HG03354 (cell line): ENCODE measurements at regions not wholly inside any gene's neighbourhood (a gene's known extent, or its start where the extent isn't known, plus 50 kb on each side); places are given as distances from the start of the nearest gene placed in this dataset.

Experiments used
- ATAC-seq: cut with Tn5 transposase; IDR thresholded peaks from one replicate; pipeline ENCODE4 v1.9.1; 2021; ENCODE audit warnings: mild to moderate bottlenecking; ENCODE audit not compliant: unreplicated experiment, poor library complexity, severe bottlenecking

- ATAC-seq = no peak
Observed at GRCh38 chr9:23551311-23551721, 274.7 kb downstream of the ELAVL2 start.

GRCh38 chr9:23551929-23552707 is 273.9 kb downstream of the ELAVL2 start:
- ATAC-seq = no peak

GRCh38 chr9:23552876-23553601 is 273.0 kb downstream of the ELAVL2 start:
- ATAC-seq = no peak

- no peak for ATAC-seq
Observed at GRCh38 chr9:23554686-23555085, 271.4 kb downstream of the ELAVL2 start.

- ATAC-seq = no peak
Observed at GRCh38 chr9:23555851-23556250, 270.2 kb downstream of the ELAVL2 start.

- no peak for ATAC-seq
Observed at GRCh38 chr9:23556459-23556858, 269.6 kb downstream of the ELAVL2 start.

GRCh38 chr9:23557689-23558088 is 268.4 kb downstream of the ELAVL2 start:
- no peak for ATAC-seq

- ATAC-seq = no peak
Observed at GRCh38 chr9:23559522-23559921, 266.5 kb downstream of the ELAVL2 start.

GRCh38 chr9:23563517-23563916 is 262.5 kb downstream of the ELAVL2 start:
- no peak for ATAC-seq

- no peak for ATAC-seq
Observed at GRCh38 chr9:23567516-23568165, 258.4 kb downstream of the ELAVL2 start.

GRCh38 chr9:23571414-23572104 is 254.5 kb downstream of the ELAVL2 start:
- no peak for ATAC-seq

GRCh38 chr9:23573800-23574199 is 252.2 kb downstream of the ELAVL2 start:
- no peak for ATAC-seq

- no peak for ATAC-seq
Observed at GRCh38 chr9:23577611-23578010, 248.4 kb downstream of the ELAVL2 start.

GRCh38 chr9:23581931-23582330 is 244.1 kb downstream of the ELAVL2 start:
- no peak for ATAC-seq

GRCh38 chr9:23582836-23583235 is 243.2 kb downstream of the ELAVL2 start:
- ATAC-seq = no peak

GRCh38 chr9:23586906-23587305 is 239.1 kb downstream of the ELAVL2 start:
- no peak for ATAC-seq

GRCh38 chr9:23587433-23587832 is 238.6 kb downstream of the ELAVL2 start:
- no peak for ATAC-seq

- no peak for ATAC-seq
Observed at GRCh38 chr9:23587903-23588302, 238.1 kb downstream of the ELAVL2 start.

GRCh38 chr9:23590276-23591000 is 235.6 kb downstream of the ELAVL2 start:
- ATAC-seq = no peak

- ATAC-seq = no peak
Observed at GRCh38 chr9:23594421-23594820, 231.6 kb downstream of the ELAVL2 start.
